GM18502 (cell line): ENCODE measurements at regions not wholly inside any gene's neighbourhood (a gene's known extent, or its start where the extent isn't known, plus 50 kb on each side); places are given as distances from the start of the nearest gene placed in this dataset.

Source experiments
- ATAC-seq: cut with Tn5 transposase; IDR thresholded peaks from one replicate; pipeline ENCODE4 v1.9.1; 2021; ENCODE audit warnings: mild to moderate bottlenecking; ENCODE audit not compliant: unreplicated experiment, poor library complexity

GRCh38 chr7:142608630-142609428 lies 140.4 kb upstream of the PRSS1 start:
- ATAC-seq: no peak

- ATAC-seq: no peak
These were observed 141.9 kb upstream of the PRSS1 start for GRCh38 chr7:142607351-142607750.

- no peak for ATAC-seq
These were observed 143.2 kb upstream of the PRSS1 start for GRCh38 chr7:142606081-142606480.

DNA sequence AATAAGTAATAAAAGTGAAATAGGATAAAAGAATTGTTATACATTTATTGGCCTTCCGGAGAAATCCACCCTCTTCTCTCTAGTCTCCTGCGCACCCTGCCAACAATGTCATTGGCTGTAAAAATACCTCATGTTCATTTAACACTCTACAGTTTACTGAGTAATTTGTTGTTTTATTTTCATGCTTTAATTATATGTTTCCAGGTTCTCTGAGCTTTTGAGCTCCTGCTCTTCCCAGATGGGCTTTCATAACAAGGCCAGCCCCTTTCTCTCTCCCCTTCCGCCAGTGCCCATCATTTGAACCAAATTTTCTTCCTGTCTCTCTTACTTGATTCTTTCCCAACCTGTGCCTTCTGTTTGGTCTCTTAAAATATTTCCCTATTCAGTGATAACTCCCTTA lies 144.6 kb upstream of the PRSS1 start:
- ATAC-seq: no peak

DNA sequence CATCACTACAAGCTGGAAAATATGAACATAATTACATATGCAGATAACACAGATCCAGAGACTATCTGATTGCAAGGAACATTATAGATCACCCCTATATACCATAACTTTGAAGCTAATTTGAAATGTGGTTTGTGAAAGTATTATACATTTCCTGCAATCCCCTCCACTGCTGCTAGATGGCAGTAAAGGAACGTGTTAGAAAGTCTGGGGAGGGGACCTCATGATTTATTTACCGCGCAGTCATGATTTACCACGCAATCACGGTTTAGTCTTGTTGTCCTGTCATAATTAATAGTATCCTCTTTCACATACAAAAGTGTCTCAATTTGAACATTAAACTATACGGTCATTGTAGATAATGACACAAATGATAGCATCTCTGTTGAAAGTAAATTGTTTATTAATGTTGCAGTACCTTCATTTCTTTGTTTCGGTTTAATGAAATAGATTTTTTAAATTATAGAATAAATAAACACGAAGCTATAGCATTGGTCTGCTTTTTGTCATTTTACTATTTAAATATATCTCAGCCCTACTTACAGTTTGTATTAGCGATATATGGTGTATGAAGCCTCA lies 145.3 kb upstream of the PRSS1 start:
- peak; percentile 65 for ATAC-seq

GRCh38 chr7:142602756-142603155 lies 146.5 kb upstream of the PRSS1 start:
- ATAC-seq: no peak

DNA sequence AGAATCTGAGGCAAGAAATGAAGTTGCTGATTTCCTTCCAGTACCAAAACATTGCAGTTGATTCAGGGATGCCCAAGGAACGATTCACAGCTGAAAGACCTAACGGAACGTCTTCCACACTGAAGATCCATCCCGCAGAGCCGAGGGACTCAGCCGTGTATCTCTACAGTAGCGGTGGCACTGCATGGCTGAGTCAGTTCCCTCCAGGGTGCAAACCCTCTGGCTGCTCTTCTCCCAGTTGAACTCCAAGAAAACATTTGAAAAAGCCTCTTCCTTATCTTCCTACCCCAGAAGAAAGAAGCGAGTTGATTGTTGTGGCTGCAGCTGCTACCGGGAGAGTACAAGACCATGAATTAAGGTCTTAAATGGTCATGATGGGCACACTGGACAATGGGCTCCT lies 147.1 kb upstream of the PRSS1 start:
- no peak for ATAC-seq

- no peak for ATAC-seq
These were observed 151.0 kb upstream of the PRSS1 start for GRCh38 chr7:142598297-142598696.

GRCh38 chr7:142597547-142597946 lies 151.7 kb upstream of the PRSS1 start:
- ATAC-seq: no peak

DNA sequence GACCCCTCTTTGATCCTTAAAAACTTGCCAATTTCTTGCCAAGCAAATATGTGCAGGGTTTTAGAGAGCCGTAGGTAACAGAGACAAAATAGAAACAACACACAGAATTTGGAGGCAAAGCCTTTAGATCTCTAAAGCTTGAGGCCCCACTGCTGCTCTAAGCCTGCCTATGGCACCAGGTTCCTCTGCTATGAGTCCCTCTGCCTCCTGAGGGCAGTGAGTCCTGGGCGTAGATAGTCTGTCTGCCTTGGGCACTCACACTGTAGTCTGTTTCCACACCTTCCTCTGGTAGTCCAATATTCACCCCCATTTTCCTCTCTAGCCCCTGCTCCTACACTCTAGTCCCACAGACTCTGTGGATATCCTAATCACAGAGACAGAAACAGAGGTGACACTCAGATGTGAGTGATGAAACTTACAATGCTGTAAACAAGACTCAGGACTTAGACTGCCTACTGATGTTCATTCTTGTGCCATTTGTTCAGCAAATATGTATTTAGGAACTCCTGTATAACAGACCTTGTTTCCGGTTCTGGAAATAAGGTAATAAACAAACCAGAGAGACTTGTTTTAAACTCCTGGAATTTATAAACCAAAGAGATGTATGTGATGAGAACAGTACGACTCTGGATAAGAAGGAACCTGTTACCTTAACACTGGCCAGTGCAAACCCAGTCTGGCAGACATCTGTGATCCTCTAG lies 153.3 kb upstream of the PRSS1 start:
- no peak for ATAC-seq

- no peak for ATAC-seq
These were observed 155.2 kb upstream of the PRSS1 start for GRCh38 chr7:142594078-142594477.

GRCh38 chr7:142593106-142593505 lies 156.2 kb upstream of the PRSS1 start:
- ATAC-seq: no peak

DNA sequence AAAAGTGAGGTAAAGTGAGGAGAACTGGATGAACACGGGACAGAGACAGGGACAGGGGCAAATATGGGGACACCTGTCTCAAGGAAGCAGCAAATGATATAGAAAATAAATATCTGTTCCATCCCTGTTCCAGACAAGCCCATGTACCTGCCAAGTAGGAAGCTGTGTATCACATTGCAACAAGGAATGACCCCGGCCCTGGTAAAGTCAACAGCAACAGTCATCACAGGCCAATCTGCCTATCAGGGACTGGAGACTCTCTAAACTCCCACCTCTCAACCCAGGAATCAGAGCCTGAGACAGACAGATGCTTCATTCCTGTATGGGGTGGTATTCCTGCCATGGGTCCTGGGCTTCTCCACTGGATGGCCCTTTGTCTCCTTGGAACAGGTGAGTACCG lies 156.6 kb upstream of the PRSS1 start:
- ATAC-seq: no peak

GRCh38 chr7:142592231-142592630 lies 157.0 kb upstream of the PRSS1 start:
- no peak for ATAC-seq

- ATAC-seq: no peak
These were observed 158.3 kb upstream of the PRSS1 start for GRCh38 chr7:142590830-142591457.

DNA sequence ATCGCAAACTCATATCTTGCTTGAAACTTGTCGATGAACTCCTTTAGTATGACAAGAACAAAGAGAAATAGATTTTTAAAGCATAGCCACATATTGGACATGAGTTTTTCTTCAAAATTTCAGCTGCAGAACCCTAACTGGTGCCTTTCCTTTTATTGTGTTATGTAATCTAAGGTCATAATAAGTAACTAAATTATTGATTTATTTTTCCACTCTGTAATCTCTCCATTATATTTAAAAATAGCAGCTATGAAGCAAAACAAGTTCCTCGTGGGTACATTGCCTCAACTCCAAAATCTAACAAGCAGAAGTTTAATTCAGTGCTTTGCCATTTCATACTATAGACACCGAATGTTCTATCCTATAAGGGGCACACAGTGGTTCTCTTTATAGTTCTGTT lies 159.2 kb upstream of the PRSS1 start:
- ATAC-seq: no peak

GRCh38 chr7:142587578-142588191 lies 161.6 kb upstream of the PRSS1 start:
- ATAC-seq: peak; percentile 75

GRCh38 chr7:142586611-142587010 lies 162.7 kb upstream of the PRSS1 start:
- ATAC-seq: no peak

DNA sequence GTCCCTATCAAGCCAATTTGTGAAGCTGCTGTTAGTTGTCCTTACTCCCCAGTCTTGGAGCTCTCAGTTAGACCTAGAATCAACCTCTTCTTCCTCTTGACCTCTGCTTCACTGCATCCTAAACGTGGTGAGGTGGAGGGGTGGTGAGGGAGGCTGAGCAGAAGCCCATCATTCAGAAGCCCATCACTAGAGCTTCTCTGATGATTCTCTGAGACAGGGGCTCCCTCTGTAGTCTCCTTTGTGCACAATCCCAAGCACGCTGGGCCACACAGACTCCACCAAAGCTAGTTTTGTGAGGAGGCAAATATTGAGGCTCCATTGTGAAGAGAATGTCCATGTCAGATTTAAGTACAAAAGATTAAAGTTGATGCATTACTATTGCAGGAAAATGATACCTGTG lies 163.8 kb upstream of the PRSS1 start:
- no peak for ATAC-seq

- ATAC-seq: no peak
These were observed 164.5 kb upstream of the PRSS1 start for GRCh38 chr7:142584765-142585164.

GRCh38 chr7:142583446-142583845 lies 165.8 kb upstream of the PRSS1 start:
- ATAC-seq: peak; percentile 72
